ENCODE measurements at regions not wholly inside any gene's neighbourhood (a gene's known extent, or its start where the extent isn't known, plus 50 kb on each side); places are given as distances from the start of the nearest gene placed in this dataset.

- no peak for TF ChIP-seq ZBTB33 (IDR thresholded peaks at IDR 0.05)
Observed at GRCh38 chr9:13942695-13943094, 371.2 kb downstream of the NFIB start (continued).

- H3K9ac ChIP-seq (ENCODE audit: low read depth in 1 of 2, low read length in 2 of 2): no peak overlapping the region
- H3K36me3 ChIP-seq (ENCODE audit: control insufficient read depth in 4 of 4, insufficient read depth in 3 of 4, low read depth in 1 of 4, low read length in 3 of 4): no peaks in the 10 kb centered on the region
- no peaks in the 10 kb centered on the region for H3K4me1 ChIP-seq (ENCODE audit: control insufficient read depth in 4 of 4, insufficient read depth in 4 of 4, low read length in 3 of 4)
- peaks cover 0 to 4% (median 2%) of the 10 kb centered on the region in 4 donors for H3K27me3 ChIP-seq (ENCODE audit: control insufficient read depth in 4 of 4, insufficient read depth in 4 of 4, low read length in 3 of 4)
- DNase-seq (ENCODE audit: low spot score): no peak
- TF ChIP-seq CTCF (IDR thresholded peaks at IDR 0.05; ENCODE audit: low read depth, low read length, missing input control) (no peak), FOXA1 (IDR thresholded peaks at IDR 0.05) (no peak), TAF1 (conservative IDR thresholded peaks at IDR 0.05) (no peak)
- WGBS: 79% methylated on average over 6 of the region's 6 CpGs
- no peak overlapping the region for H3K27ac ChIP-seq (ENCODE audit: low read depth in 1 of 2, low read length in 2 of 2)
- no peak overlapping the region for H3K4me3 ChIP-seq (ENCODE audit: low read depth in 1 of 3, low read length in 3 of 3)
- no peaks in the 10 kb centered on the region for H3K9me3 ChIP-seq (ENCODE audit: control insufficient read depth in 4 of 4, low read length in 3 of 4)
Observed at GRCh38 chr9:13942201-13942600, 371.7 kb downstream of the NFIB start.

- Histone ChIP-seq H3K4me1 (ENCODE audit: control insufficient read depth in 4 of 4, insufficient read depth in 4 of 4, low read length in 3 of 4) (no peaks in the 10 kb centered on the region), H3K36me3 (ENCODE audit: control insufficient read depth in 4 of 4, insufficient read depth in 3 of 4, low read depth in 1 of 4, low read length in 3 of 4) (no peaks in the 10 kb centered on the region), H3K27ac (ENCODE audit: low read depth in 1 of 2, low read length in 2 of 2) (no peak overlapping the region), H3K9ac (ENCODE audit: low read depth in 1 of 2, low read length in 2 of 2) (no peak overlapping the region), H3K27me3 (ENCODE audit: control insufficient read depth in 4 of 4, insufficient read depth in 4 of 4, low read length in 3 of 4) (peaks cover 0 to 4% (median 2%) of the 10 kb centered on the region in 4 donors), H3K4me3 (ENCODE audit: low read depth in 1 of 3, low read length in 3 of 3) (no peak overlapping the region), H3K9me3 (ENCODE audit: control insufficient read depth in 4 of 4, low read length in 3 of 4) (no peaks in the 10 kb centered on the region)
- 67% methylated on average over 7 of the region's 7 CpGs for WGBS
- DNase-seq (ENCODE audit: low spot score): no peak
- TF ChIP-seq FOXA2 (IDR thresholded peaks at IDR 0.05) (no peak), ATF3 (IDR thresholded peaks at IDR 0.05) (no peak), EGR1 (IDR thresholded peaks at IDR 0.05; ENCODE audit: low read depth in 2 of 2) (no peak), GABPA (IDR thresholded peaks at IDR 0.05 in 1 of 2, conservative IDR thresholded peaks at IDR 0.05 in 1 of 2) (no peak), YY1 (IDR thresholded peaks at IDR 0.05) (no peak), REST (IDR thresholded peaks at IDR 0.05) (no peak)
Observed at GRCh38 chr9:13941714-13942113, 372.2 kb downstream of the NFIB start.
